ENCODE measurements at regions not wholly inside any gene's neighbourhood (a gene's known extent, or its start where the extent isn't known, plus 50 kb on each side); places are given as distances from the start of the nearest gene placed in this dataset.

- TF ChIP-seq SPI1 (IDR thresholded peaks at IDR 0.05; ENCODE audit: low read depth, low read length) (no peak), POLR2AphosphoS5 (IDR thresholded peaks at IDR 0.05; ENCODE audit: low read depth, low read length) (no peak)
Observed at GRCh38 chr7:131238347-131238931, 89.2 kb upstream of the MKLN1 start.
